GDM1 (cell line): ENCODE measurements at regions not wholly inside any gene's neighbourhood (a gene's known extent, or its start where the extent isn't known, plus 50 kb on each side); places are given as distances from the start of the nearest gene placed in this dataset.
"Not testable (repeated sequence)": the region's sequence is repeated elsewhere in the genome, so short reads cannot be mapped to it uniquely, and the experiment has no call there.

ENCODE experiments used
- DNase-seq: peaks from one replicate; lab custom pipeline; 2025; lab: John Stamatoyannopoulos, UW

DNA sequence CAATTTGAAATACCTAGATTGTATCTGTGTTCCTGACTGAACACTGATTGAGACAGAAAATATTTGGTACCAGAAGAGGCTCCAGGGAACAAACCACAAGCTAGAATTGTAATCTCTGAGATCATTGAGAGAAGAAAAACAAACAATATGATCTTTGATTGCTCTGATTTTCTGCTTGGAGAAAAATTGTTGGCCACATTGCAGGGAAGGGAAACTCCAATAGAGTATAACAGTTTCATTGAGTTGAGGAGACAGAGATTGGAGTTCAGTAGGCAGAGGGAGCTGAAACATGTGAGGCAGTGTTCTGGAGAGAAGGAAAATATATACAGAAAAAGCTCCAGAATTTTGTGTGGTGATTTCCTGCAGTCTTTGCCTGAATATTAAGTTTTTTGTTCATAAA lies 158.2 kb downstream of the C4orf33 start:
- DNase-seq: no peak

DNA sequence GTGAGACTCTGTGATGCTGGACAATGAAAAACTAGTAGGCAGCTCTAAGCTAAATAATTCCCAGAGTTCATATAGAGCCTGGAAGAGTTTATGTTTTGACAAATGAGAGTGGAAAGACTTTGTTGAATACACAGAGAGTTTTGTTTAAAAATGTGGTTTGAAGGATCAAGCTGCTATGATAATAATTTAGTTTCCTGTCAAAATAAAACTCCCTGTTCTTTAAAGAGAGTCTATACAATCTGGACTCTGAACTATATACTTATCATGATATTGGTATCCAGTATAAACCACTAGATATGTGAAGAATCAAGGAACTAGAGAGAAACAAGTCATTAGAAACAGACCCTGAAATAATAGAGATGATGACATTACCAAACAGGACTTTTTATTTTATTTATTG lies 158.6 kb downstream of the C4orf33 start:
- DNase-seq: no peak

DNA sequence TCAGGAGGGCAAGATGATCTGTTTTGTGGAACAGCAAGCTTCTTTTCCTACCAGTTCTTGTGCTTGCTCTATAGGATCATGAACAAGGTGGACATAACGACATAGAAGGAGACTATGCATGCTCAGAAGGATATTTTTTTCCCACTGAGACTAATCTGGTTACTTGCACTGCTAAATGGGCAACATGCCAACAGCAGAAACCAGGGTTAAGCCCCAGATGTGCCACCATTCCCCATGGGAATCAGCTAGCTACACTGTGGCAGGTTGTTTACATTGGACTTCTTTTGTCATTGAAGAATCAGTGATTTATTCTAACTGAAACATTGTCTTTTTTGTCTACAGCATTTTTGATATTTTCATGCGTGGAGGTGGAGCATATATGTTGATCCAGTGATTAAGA lies 165.6 kb downstream of the C4orf33 start:
- DNase-seq: no peak

DNA sequence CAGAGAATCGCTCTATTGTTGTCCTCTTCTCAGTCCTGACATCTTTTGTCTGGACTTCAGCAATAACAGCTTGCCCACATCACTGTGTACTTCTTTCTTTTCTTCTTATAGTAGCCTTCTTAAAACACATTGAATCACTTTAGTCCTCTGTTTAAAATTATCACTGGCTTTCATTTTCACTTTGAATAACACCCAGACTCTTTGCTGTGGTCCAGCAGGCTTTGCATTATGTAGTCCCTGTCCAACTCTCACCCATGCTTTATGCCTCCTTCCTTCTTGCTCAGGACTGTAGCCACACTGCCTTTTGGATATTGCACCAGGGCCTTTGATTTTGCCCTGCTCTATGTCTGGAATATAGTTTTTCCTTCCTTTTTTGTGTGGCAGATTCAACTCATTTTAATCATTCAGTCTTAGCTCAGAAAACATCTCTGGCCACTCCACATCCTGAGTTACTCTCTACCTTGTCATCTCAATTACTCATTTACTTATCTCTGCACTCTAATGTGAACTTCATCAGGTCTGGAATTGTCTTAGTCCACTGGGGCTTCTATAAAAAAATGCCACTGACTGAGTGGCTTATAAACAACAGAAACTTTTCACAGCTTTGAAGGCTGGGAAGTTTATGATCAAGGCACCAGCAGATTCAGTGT lies 168.2 kb downstream of the C4orf33 start:
- DNase-seq: no peak

DNA sequence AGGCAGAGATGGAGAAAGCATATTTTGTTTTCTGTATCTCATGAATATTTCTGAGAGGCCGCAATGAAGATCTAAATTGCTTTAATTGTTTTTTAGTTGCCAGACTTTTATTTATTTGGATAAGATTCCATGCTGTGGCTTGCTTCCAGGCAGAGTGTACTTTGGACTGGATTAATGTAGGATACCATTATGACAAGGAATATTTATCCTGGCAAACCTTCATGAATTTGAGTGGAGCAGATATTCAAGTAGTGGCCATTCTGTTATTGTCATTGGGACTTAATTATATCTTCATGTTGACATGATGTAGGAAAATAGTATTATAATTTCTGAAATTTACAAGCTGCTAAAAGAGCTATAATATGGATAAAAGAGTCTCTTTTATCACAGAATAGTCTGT lies 182.9 kb downstream of the C4orf33 start:
- DNase-seq: no peak

DNA sequence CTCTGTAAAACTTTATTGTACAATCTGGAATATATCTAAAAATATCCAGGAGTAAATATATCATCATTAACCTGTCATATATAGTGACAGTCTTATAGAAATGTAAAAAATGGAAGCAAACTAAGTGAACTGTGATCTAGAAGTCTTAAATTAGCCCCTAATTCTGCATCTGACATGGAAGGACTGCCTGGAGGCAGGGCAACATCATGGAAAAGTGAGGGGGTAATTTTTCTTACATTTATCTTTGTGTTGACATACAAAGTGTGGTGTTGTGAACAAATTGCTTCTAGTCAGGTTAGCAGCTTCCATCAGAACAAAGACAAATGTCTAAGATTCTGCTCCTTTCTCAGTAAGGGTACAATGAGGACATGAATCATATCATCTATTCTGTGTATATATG lies 186.3 kb downstream of the C4orf33 start:
- DNase-seq: no peak

DNA sequence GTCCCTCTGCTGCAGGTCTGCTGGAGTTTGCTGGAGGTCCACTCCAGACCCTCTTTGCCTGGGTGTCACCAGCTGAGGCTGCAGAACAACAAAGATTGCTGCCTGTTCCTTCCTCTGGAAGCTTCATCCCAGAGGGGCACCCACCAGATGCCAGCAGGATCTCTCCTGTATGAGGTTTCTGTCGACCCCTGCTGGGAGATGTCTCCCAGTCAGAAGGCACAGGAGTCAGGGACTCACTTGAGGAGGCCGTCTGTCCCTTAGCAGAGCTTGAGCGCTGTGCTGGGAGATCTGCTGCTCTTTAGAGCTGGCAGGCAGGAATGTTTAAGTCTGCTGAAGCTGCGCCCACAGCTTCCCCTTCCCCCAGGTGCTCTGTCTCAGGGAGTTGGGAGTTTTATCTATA lies 196.2 kb downstream of the C4orf33 start:
- DNase-seq: not testable (repeated sequence)

DNA sequence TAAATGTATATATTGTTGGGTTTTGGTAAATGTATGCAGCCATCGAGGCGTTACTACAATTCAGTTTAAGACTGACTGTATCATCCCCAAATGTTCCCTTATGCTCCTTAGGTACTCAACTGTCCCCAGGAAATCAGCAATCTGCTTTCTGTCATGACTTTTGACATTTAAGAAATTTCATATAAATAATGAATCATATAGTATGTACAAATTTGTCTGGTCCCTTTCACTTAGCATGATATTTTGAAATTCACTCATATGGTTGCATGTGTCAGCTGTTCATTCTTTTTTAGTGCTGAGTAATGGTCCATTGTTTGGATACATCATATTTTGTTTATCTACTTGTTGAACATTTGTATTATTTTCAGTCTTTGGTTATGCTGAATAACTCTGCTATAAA lies 218.8 kb downstream of the C4orf33 start:
- DNase-seq: no peak

DNA sequence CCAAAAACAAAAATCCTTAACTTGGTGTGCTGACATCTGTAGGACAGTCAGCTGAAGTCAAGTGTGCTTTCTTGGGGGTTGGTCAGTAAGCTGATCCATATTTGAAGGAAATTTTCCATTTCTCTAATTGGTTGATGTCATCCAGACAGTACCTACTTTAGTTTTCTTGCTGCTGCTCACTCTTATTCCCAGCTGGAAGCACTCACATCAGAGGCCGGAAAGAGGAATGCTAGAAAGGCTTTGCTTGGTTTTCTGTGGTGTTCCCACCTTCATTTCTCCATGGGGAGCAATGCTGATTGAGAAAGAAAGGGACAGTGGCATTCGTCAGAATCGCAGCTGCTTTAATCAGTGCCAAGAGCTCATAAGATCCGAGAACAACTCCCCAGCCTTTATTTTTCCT lies 227.0 kb downstream of the C4orf33 start:
- no peak for DNase-seq

DNA sequence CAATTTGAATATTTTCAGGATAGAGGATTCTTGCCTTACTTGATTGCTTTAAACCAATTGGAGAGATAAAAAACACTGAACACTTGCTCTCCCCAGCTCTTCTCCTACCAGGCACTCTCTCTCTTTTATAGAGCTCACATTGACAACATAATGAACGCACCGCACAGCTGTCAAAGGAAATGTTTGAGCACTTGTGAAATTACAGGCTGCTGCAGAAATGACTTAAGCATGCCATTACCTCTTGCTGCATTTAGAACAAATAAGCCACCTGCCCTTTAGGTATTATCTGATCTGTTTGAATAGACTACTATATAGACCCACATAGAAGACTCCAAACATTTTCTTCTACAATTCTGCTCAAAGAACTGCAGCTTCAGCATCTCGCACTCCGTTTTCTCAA lies 227.7 kb downstream of the C4orf33 start:
- DNase-seq: no peak

DNA sequence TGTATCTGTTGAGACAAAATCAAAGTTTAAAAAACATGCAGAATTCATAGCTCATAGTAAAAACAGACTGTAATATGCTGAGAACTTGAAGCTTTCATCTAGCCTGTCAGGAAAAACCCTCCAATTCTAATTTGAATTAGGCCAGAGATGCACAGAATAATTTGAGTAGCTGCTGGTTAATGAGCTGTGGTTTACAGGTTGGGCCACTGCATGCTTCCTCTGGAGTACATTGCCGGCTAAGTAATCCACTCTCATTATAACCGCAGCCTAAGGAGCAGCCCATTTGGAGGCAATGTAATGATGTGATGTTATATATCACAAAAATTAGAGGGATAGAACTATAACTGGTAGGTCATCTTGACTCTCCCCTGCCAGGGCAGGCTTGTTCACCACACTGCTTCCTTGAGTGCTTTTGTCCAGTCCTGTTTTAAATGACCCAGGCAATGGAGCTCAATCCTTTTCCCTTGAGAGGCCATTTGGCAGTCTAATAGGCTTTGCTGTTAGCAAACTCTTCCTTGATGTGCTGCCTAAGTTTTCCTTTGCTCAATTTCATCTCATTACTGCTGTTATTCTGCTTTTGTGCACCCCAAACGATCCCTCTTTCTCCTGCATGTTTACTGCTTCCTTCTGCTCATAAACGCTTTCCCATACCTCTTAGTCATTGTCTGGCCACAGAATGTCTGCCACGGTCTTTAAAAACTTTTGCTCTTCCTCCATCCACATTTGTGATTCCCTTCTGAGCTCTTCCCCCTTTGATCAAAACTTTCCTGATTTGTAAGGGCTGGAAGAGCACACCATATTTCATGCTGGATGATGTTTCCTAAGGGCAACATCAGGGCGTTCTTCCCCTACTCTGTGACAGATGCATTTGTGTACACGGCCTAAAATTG lies 230.9 kb downstream of the C4orf33 start:
- no peak for DNase-seq

DNA sequence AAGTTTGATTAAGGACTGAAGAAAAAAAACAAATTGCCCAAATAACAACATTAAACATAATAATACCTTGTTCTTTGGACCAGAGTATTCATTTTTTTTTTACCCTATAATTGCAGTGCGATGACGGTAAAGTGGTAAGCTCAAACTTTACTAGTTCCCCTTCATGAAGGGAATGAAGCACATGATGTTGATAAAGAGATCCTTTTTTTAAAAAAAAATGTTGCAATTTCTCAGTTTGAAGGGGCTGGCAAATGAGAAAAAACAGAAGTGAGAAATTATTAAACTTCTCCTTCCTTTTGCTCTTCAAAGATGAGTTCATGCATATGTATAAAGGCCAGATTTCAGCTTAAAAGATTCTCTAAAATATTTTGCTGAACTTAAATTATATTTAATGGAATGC lies 231.7 kb downstream of the C4orf33 start:
- DNase-seq: no peak

DNA sequence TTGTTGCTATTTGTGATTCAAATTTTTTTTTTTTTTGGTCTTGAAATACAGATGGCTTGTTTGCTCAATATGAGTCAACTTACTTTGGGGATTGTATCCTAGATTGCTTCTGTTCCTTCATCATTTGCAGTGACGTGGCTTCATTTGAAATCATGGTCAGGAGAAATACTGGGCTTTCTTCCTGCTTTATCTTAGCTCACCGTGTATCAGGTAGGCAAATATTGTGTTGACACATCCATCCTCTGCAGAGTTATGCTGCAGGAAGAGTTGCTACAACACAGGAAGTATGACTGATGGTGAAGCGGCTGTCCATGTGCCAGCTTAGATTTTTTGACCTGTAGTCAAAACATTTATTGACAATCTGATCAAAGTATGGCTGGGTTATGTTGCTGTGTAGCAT lies 232.2 kb downstream of the C4orf33 start:
- no peak for DNase-seq

DNA sequence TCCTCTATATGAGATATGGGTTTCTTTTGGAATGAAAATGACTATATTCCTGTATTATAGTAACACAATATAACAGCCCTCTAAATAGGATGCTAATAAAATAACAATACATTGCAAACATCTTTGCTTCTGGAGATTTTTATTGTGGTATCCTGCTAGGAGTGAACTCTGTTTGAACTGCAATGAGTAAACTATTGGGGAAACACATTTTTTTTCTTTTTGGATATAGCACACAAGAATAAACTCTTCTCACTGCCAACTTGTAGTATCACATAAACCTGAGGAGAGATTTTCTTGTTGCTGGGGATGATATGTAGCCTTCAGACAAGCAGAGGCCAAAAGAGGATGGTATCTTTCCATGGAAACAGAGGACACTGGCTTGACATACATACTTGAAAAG lies 238.2 kb downstream of the C4orf33 start:
- DNase-seq: no peak

DNA sequence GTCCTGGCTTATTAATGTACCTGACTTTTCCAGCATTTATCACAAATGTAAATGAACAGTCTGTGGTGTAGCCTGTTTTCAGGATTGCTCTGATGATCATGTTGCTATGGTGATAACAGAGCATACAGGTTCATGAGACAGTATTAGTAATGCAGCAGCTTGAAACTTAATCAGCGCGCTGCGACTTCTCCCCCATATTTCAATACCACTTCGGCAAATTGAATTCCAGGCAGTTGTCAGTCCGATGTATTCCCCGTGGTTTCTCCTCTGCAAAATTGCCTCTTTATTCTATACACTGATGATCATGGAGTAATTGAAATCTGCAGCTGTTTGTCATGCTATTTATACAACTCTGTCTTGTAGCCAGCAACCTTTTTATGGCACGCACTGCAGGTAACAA lies 239.3 kb downstream of the C4orf33 start:
- no peak for DNase-seq

DNA sequence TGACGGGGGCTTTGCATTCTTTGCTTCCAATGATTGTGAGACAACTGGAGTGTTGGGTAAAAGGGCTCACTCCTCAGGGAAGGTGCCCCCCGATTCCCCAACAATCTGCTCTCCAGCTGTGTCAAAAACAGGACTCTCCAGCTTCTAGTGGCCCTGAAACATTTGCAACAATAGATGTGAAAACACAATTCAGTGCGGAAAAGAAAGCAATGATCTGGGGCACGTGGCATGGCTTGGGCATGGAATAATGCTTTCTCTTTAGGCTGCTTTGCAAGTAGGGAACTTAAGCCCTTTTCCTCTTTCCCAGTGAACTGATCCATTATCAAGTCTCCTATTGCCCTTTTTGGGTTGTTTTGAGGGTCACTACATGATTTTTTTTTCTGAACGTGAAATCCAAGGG lies 239.9 kb downstream of the C4orf33 start:
- DNase-seq: no peak

DNA sequence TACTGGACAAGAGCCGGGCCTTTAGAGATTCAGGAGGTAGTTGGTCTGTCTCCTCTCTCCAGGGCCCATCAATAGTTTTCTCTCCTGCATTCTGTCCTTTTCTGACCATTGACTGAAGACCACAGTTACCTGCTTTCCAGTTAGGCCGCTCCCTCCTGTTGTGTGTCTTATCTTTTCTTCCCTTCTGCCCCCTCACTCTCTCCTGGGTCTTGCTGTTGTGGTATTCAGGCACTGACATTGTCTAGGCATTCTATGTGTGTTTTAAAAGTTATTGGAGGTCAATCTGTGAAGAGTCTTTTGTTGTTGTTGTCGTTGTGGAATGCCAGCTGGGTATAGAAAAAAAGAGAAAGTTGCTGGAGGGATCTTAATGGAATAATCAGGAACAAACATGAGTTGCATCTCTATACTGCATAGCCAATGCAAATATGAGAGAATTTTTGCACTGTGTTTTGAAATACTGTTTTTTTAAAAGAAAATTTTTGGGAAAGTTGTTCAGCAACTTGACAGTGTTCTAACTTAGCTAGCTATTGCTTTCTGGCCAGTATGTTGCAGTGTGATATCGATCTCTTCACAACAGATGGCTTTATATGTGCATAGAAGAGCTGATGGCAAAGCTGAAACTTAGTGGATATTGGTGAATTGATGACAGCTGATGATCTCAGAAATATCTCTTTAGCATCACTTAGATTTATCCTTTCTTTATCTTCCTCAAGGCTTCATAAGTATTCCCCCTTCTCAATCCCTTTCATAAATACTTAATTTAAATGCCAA lies 240.7 kb downstream of the C4orf33 start:
- no peak for DNase-seq

DNA sequence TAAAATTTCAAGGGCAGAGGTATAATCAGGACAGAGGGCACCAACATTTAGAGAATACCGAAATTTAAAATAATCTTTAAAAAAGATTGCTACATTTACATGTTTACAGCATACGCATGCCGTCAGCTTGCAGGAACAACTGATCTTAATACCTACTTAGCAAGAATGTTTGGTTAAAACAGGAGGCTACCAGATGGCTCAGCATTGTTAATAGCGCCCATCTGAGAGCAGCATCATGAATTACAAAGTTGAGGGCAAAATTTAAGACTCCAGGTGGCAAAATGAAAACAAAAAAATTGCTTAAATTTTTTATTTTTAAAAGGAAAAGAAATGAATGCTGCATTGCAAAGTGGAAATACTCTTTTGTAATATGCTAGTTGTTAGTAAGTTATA lies 241.3 kb downstream of the C4orf33 start:
- no peak for DNase-seq

DNA sequence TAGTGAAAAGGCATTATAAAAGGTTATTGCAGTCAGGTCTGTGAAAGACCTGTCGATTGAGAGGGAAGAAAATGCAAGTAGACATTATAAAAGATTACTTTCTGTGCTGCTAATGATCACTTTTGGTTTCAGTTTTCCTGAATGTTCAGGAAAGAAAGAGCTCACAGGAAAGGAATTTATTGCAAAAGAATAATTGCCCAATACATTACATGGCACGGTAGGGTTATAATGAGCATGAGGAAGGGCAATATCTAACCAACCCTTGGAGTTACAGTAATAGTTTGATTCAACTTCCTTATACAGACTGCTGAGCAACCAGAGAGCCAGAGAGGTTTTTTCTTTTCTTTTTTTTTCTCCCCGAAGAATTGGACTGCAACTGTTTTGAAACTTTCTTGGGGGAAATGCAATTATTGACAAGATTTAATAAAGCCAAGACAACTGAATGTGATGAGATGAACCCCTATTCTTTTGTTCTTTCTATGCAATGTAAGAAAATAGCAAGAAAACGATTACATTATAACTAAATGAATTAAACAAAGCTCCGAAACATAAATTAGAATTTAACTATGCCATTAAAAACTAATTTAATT lies 247.0 kb downstream of the C4orf33 start:
- no peak for DNase-seq

DNA sequence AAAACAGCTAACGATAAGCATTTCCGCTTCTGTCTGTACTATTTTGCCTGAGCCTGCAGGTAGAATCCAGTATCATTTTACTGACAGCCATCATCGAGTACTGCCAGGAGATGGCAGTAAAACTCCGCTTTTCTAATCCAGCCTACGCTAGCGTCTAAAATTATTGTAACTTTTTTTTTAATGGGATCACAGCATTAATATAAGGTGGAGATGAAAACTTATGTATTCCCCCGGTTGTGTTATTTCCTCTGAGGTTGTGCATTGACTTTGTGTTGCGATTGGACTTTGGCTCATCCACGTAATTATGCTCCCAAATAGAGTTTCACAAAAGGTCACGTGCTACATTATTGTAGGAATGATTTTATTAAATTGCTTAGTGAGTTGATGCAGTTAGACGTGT lies 248.1 kb downstream of the C4orf33 start:
- DNase-seq: no peak

DNA sequence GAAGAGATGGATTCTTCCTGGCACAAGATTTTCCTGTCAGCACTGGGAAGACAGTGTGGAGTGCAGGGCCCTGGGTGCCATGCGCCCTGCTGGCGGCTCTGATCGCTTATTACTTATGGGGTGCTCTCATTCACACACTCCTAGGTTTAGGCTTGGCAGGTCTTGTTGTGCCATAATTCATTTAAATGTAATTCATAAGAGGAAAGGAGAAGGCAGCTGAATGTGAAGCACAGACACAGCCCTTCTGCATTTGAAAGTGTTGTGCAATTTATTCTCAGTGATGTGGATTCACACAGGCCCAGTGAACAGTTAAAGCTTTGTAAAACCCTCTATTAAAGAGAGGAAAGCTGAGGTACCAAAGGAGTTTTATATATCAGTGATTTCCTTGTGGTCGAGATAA lies 249.7 kb downstream of the C4orf33 start:
- no peak for DNase-seq

DNA sequence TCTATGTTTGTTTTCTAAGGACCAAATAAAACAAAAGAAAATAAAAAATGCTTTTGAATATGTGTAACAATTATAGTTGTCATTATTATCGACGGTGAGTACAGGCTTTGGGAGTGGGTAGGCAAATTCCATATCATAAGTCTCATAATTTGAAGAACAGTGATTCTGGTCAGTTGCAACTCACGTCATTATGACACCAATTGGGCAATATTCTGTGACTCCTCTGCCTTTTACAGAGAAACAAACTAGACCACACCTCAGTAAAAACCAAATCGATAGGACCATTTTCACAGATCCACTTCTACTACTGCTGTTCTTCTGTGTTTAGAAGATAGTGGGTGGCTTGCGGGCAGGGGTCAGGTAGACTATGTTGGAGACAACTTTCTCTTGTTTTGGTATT lies 250.1 kb downstream of the C4orf33 start:
- no peak for DNase-seq

DNA sequence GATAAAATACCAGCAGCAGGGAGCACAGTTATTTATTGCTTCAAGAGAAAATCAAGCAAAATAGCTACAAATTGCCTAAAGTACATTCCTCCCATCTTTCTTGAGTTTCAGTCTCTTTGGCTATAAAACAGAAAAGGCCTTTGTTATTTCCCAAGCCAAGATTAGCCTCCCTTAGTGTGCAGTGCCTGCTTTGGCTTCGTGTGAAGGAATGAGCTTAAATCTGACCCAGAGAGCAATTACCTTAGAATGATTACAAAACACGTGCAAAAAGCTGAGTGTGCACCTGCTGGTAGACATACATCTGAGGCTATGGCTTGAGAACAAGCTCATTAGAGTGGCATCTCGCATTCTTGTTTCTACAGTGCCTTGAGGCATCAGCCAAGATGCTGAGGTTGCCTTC lies 250.8 kb downstream of the C4orf33 start:
- no peak for DNase-seq
